A549 (cell line): ENCODE measurements at regions not wholly inside any gene's neighbourhood (a gene's known extent, or its start where the extent isn't known, plus 50 kb on each side); places are given as distances from the start of the nearest gene placed in this dataset.

ENCODE experiments used
- CTCF ChIP-seq: fragments of >200 bp; sonication (Bioruptor Twin); formaldehyde crosslinking; IDR thresholded peaks from 3 replicates; pipeline ENCODE4 v1.5.1; 2016
- EHF ChIP-seq: fragments of 250-450 bp; sonication (Bioruptor Pico); IDR thresholded peaks from 2 replicates; pipeline ENCODE4 v1.5.0; 2020; ENCODE audit warnings: mild to moderate bottlenecking
- FOSL2 ChIP-seq, 2 experiments: fragments of 450-650 bp in 1 of 2; fragments of >200 bp in 1 of 2; sonication (Bioruptor Twin) in 1 of 2; formaldehyde crosslinking; IDR thresholded peaks; 2 replicates each; pipeline versions ENCODE4 v1.5.0 to v1.6.1; 2016 to 2020; ENCODE audit warnings: mild to moderate bottlenecking in 1 of 2, moderate library complexity in 1 of 2
- JUNB ChIP-seq: fragments of >200 bp; sonication (Bioruptor Twin); formaldehyde crosslinking; IDR thresholded peaks from 2 replicates; pipeline ENCODE4 v1.6.1; 2016
- KDM5A ChIP-seq: fragments of 200-600 bp; sonication (generic); IDR thresholded peaks from 2 replicates; pipeline ENCODE4 v1.6.1; 2016; ENCODE audit warnings: antibody characterized with exemption, mild to moderate bottlenecking
- MAFK ChIP-seq: fragments of 450-650 bp; IDR thresholded peaks from 2 replicates; pipeline ENCODE4 v1.6.1; 2014; ENCODE audit not compliant: partially characterized antibody
- MYC ChIP-seq: IDR thresholded peaks from 2 replicates; pipeline ENCODE4 v1.6.1; 2012; ENCODE audit warnings: mild to moderate bottlenecking, inconsistent platforms, low read length, improper control_type of control experiment, borderline replicate concordance
- POLR2A ChIP-seq: IDR thresholded peaks from 2 replicates; pipeline ENCODE4 v1.6.1; 2012; ENCODE audit warnings: mild to moderate bottlenecking, low read length
- RCOR1 ChIP-seq: fragments of 150-350 bp; IDR thresholded peaks from 2 replicates; pipeline ENCODE4 v1.6.1; 2014; ENCODE audit warnings: antibody characterized with exemption, low read length, low read depth
- REST ChIP-seq: fragments of 200-600 bp; sonication (generic); IDR thresholded peaks from 2 replicates; pipeline ENCODE4 v1.6.1; 2016; ENCODE audit warnings: antibody characterized with exemption, mild to moderate bottlenecking, moderate library complexity
- ZFP36 ChIP-seq: fragments of 450-650 bp; IDR thresholded peaks from 2 replicates; pipeline ENCODE4 v1.6.1; 2014; ENCODE audit warnings: borderline replicate concordance; ENCODE audit not compliant: partially characterized antibody

- TF ChIP-seq CTCF (no peak), RCOR1 (no peak), MYC (no peak), POLR2A (no peak), FOSL2 (IDR thresholded peaks at IDR 0.05) (no peak), FOSL2 (CRISPR knock-in tag; IDR thresholded peaks at IDR 0.05) (no peak), REST (no peak), EHF (CRISPR knock-in tag) (no peak), MAFK (no peak), KDM5A (no peak), JUNB (no peak), ZFP36 (no peak)
Observed at GRCh38 chr9:88302579-88303324, 85.5 kb upstream of the SPIN1 start.
